Transverse colon (tissue), 3 donors: ENCODE measurements at regions not wholly inside any gene's neighbourhood (a gene's known extent, or its start where the extent isn't known, plus 50 kb on each side); places are given as distances from the start of the nearest gene placed in this dataset.

Source experiments
- POLR2A ChIP-seq: fragments of 450-650 bp; IDR thresholded peaks from one replicate; pipeline ENCODE4 v1.6.1; 2016; ENCODE audit warnings: antibody characterized with exemption, mild to moderate bottlenecking, moderate library complexity
- TF ChIP-seq, protein P1 (sequence below), 5 experiments: fragments of 200-600 bp in 3 of 5; fragments of 450-650 bp in 2 of 5; sonication (generic) in 3 of 5; IDR thresholded peaks; 1 replicate in 2 of 5; 2 replicates in 3 of 5; pipeline ENCODE4 v1.5.1; 2016 to 2017; ENCODE audit warnings: antibody characterized with exemption in 5 of 5, inconsistent platforms in 3 of 5, mild to moderate bottlenecking in 2 of 5, moderate library complexity in 1 of 5

DNA sequence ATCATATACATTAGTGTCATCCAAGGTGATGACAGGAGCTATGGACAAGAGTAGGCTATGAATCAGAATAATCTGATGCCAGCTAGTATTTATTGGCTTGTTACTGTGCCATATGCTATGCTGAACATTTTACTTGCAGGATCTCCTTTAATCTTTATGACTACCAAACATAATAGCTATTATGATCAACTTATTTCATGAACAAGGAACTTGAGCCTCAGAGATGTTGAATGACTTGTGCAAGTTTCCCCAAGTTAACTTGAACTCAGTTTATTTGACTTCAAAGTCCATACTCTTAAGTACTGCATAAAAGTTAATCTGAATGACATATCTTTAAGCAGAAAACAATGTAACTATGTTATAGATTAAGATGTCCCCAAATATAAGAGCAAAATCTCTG lies 178.8 kb upstream of the ARHGAP20 start:
- TF ChIP-seq, protein P1, sequence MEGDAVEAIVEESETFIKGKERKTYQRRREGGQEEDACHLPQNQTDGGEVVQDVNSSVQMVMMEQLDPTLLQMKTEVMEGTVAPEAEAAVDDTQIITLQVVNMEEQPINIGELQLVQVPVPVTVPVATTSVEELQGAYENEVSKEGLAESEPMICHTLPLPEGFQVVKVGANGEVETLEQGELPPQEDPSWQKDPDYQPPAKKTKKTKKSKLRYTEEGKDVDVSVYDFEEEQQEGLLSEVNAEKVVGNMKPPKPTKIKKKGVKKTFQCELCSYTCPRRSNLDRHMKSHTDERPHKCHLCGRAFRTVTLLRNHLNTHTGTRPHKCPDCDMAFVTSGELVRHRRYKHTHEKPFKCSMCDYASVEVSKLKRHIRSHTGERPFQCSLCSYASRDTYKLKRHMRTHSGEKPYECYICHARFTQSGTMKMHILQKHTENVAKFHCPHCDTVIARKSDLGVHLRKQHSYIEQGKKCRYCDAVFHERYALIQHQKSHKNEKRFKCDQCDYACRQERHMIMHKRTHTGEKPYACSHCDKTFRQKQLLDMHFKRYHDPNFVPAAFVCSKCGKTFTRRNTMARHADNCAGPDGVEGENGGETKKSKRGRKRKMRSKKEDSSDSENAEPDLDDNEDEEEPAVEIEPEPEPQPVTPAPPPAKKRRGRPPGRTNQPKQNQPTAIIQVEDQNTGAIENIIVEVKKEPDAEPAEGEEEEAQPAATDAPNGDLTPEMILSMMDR (IDR thresholded peaks at IDR 0.05), result no peak
- TF ChIP-seq POLR2A, result no peak
